Endometrial microvascular endothelial cells (primary cell): ENCODE measurements at regions not wholly inside any gene's neighbourhood (a gene's known extent, or its start where the extent isn't known, plus 50 kb on each side); places are given as distances from the start of the nearest gene placed in this dataset.

Source experiments
- in situ Hi-C: cut with HindIII; loops from 2 replicates; pipeline ENCODE4 v1.10.0; 2017; ENCODE audit warnings: low sequenced_read_pairs, low pct_unique_long_range_greater_than_20kb; ENCODE audit errors: inconsistent ontology term

GRCh38 chr4:20127626-20128025 is 124.1 kb upstream of the SLIT2 start:
- in situ Hi-C loops: no loop called here

- in situ Hi-C loops: no loop called here
These were observed 124.8 kb upstream of the SLIT2 start for GRCh38 chr4:20126906-20127305.

- in situ Hi-C loops: no loop called here
These were observed 127.2 kb upstream of the SLIT2 start for GRCh38 chr4:20124317-20125026.

GRCh38 chr4:20122198-20122988 is 129.3 kb upstream of the SLIT2 start:
- in situ Hi-C loops: no loop called here

GRCh38 chr4:20119141-20119540 is 132.6 kb upstream of the SLIT2 start:
- in situ Hi-C loops: no loop called here

- in situ Hi-C loops: no loop called here
These were observed 142.3 kb upstream of the SLIT2 start for GRCh38 chr4:20109391-20109790.

- in situ Hi-C loops: no loop called here
These were observed 144.8 kb upstream of the SLIT2 start for GRCh38 chr4:20106921-20107320.

- in situ Hi-C loops: no loop called here
These were observed 149.9 kb upstream of the SLIT2 start for GRCh38 chr4:20101831-20102230.

GRCh38 chr4:20096911-20097310 is 154.8 kb upstream of the SLIT2 start:
- in situ Hi-C loops: no loop called here

GRCh38 chr4:20095805-20096541 is 155.7 kb upstream of the SLIT2 start:
- in situ Hi-C loops: no loop called here

- in situ Hi-C loops: no loop called here
These were observed 159.9 kb upstream of the SLIT2 start for GRCh38 chr4:20091781-20092180.

- in situ Hi-C loops: no loop called here
These were observed 164.2 kb upstream of the SLIT2 start for GRCh38 chr4:20087522-20087911.

GRCh38 chr4:20086799-20087521 is 164.7 kb upstream of the SLIT2 start:
- in situ Hi-C loops: no loop called here

GRCh38 chr4:20086067-20086798 is 165.5 kb upstream of the SLIT2 start:
- in situ Hi-C loops: no loop called here

GRCh38 chr4:20085653-20086052 is 166.1 kb upstream of the SLIT2 start:
- in situ Hi-C loops: no loop called here

- in situ Hi-C loops: no loop called here
These were observed 166.5 kb upstream of the SLIT2 start for GRCh38 chr4:20085156-20085555.

GRCh38 chr4:20084488-20084887 is 167.2 kb upstream of the SLIT2 start:
- in situ Hi-C loops: no loop called here

GRCh38 chr4:20078644-20079043 is 173.1 kb upstream of the SLIT2 start:
- in situ Hi-C loops: no loop called here
